Uterus (tissue), 2 donors: ENCODE measurements at regions not wholly inside any gene's neighbourhood (a gene's known extent, or its start where the extent isn't known, plus 50 kb on each side); places are given as distances from the start of the nearest gene placed in this dataset.

ENCODE experiments used
- CTCF ChIP-seq, 4 experiments: fragments of 200-600 bp in 2 of 4; fragments of 450-650 bp in 2 of 4; sonication (generic) in 2 of 4; IDR thresholded peaks; one replicate each; pipeline ENCODE4 v1.5.1; 2016 to 2019; ENCODE audit warnings: antibody characterized with exemption in 4 of 4, mild to moderate bottlenecking in 2 of 4, moderate library complexity in 1 of 4
- POLR2A ChIP-seq, 2 donors: fragments of 450-650 bp; IDR thresholded peaks; one replicate each; pipeline ENCODE4 v1.6.1; 2016; ENCODE audit warnings: antibody characterized with exemption in 2 of 2, mild to moderate bottlenecking in 1 of 2, moderate library complexity in 1 of 2

GRCh38 chr15:72925661-72926060 lies 126.6 kb upstream of the NEO1 start:
- TF ChIP-seq CTCF (IDR thresholded peaks at IDR 0.05) (no peak), POLR2A (IDR thresholded peaks at IDR 0.05) (no peak)
